Lung (tissue), 11 donors: ENCODE measurements at regions not wholly inside any gene's neighbourhood (a gene's known extent, or its start where the extent isn't known, plus 50 kb on each side); places are given as distances from the start of the nearest gene placed in this dataset.

Source experiments
- ATAC-seq: fragments of 200-7000 bp; cut with Tn5 transposase; one replicate; pipeline ENCODE4 v1.9.1; 2020; ENCODE audit warnings: moderate number of reproducible peaks; ENCODE audit not compliant: insufficient read depth, low FRiP score
- DNase-seq, 3 donors: peaks; one replicate each; pipeline ENCODE4 v3.0.0-alpha.2; 2013 to 2017
- H3K27ac ChIP-seq, 2 donors: one replicate each; pipeline ENCODE4 v1.5.1; 2013; ENCODE audit warnings: mild to moderate bottlenecking in 2 of 2, moderate library complexity in 2 of 2, control low read depth in 1 of 2, inconsistent platforms in 1 of 2, low read depth in 1 of 2, low read length in 1 of 2
- H3K27me3 ChIP-seq, 3 donors: one replicate each; pipeline ENCODE4 v1.5.1; 2013; ENCODE audit warnings: low read length in 2 of 3; ENCODE audit not compliant: control insufficient read depth in 3 of 3, insufficient read depth in 3 of 3
- H3K36me3 ChIP-seq, 4 donors: one replicate each; pipeline ENCODE4 v1.5.1; 2013; ENCODE audit warnings: low read length in 4 of 4, mild to moderate bottlenecking in 1 of 4, moderate library complexity in 1 of 4; ENCODE audit not compliant: control insufficient read depth in 4 of 4, insufficient read depth in 4 of 4
- H3K4me1 ChIP-seq, 5 donors: one replicate each; pipeline ENCODE4 v1.5.1; 2013; ENCODE audit warnings: low read length in 5 of 5, mild to moderate bottlenecking in 2 of 5, moderate library complexity in 1 of 5; ENCODE audit not compliant: control insufficient read depth in 5 of 5, insufficient read depth in 5 of 5
- H3K4me3 ChIP-seq: one replicate; pipeline ENCODE4 v1.5.1; 2013; ENCODE audit warnings: mild to moderate bottlenecking, control low read depth, moderate library complexity
- H3K9ac ChIP-seq, 2 donors: one replicate each; pipeline ENCODE4 v1.5.1; 2013; ENCODE audit warnings: low read length in 2 of 2, control low read depth in 1 of 2; ENCODE audit not compliant: insufficient read depth in 1 of 2
- H3K9me3 ChIP-seq, 4 donors: one replicate each; pipeline ENCODE4 v1.5.1; 2013; ENCODE audit warnings: low read length in 3 of 4, mild to moderate bottlenecking in 1 of 4, moderate library complexity in 1 of 4; ENCODE audit not compliant: control insufficient read depth in 4 of 4, insufficient read depth in 3 of 4
- CTCF ChIP-seq: IDR thresholded peaks from 2 replicates; pipeline ENCODE4 v1.5.1; 2012; ENCODE audit warnings: mild to moderate bottlenecking; ENCODE audit errors: control extremely low read depth, extremely low read depth
- WGBS, 2 donors: extraction: QIAGEN DNeasy Blood & Tissue Kit; methylation state at CpG; one replicate each; pipeline ENCODE4 v1.1.7; 2013; 5-methylcytosine and 5-hydroxymethylcytosine counted together
- donor health status: control.
- donor health status: control.
- donor health status: Bipolar disorder and iron deficiency.
- donor health status: healthy.
- donor health status: DM: yes; HTN: yes; CAD: no.

- H3K27me3 ChIP-seq, result no peaks in the 10 kb centered on the region
Measured at GRCh38 chr19:28680111-28680510, 532.8 kb downstream of the UQCRFS1 start.

GRCh38 chr19:28670836-28671235 is 542.1 kb downstream of the UQCRFS1 start:
- Histone ChIP-seq H3K9me3 (peaks cover 0 to 8% (median 0%) of the 10 kb centered on the region in 4 donors), H3K4me3 (no peak overlapping the region), H3K36me3 (no peaks in the 10 kb centered on the region), H3K27me3 (no peaks in the 10 kb centered on the region), H3K27ac (no peak overlapping the region), H3K4me1 (no peaks in the 10 kb centered on the region), H3K9ac (no peak overlapping the region)
- DNase-seq (no peak), ATAC-seq (no peak)
- WGBS, 2 donors, result 81 to 86% methylated on average over 2 of the region's 2 CpGs
- no peak for TF ChIP-seq CTCF

More at GRCh38 chr19:28680111-28680510, 532.8 kb downstream of the UQCRFS1 start:
- H3K9ac ChIP-seq, result no peak overlapping the region
- no peak for ATAC-seq
- DNase-seq, result no peak
- no peaks in the 10 kb centered on the region for H3K9me3 ChIP-seq
- no peaks in the 10 kb centered on the region for H3K4me1 ChIP-seq
- H3K4me3 ChIP-seq, result no peak overlapping the region
- 88 to 91% methylated on average over 3 of the region's 3 CpGs for WGBS, 2 donors
- no peak overlapping the region for H3K27ac ChIP-seq
- no peaks in the 10 kb centered on the region for H3K36me3 ChIP-seq
- no peak for TF ChIP-seq CTCF

DNA sequence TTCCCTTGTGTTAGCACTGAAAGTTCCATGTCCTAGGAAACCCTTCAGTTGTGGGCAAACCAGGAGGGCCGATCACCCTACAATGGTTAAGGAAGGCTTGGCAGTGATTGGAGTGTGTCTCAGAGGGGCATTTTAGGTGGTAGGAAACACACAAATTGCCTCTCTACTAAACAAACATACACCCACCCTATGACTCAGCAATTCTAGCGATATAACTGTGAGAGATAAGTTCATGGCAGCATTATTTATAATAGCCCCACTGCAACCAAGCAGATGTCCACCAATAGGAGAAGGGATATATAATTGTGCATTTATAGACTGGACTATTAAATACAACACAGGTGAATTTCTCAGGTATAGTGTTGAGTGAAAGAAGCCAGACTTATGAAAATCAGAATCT is 543.1 kb downstream of the UQCRFS1 start:
- 74 to 75% methylated on average over 2 of the region's 2 CpGs for WGBS, 2 donors
- no peaks in the 10 kb centered on the region for H3K36me3 ChIP-seq
- peaks cover 0 to 8% (median 0%) of the 10 kb centered on the region in 4 donors for H3K9me3 ChIP-seq
- no peak for TF ChIP-seq CTCF
- no peak overlapping the region for H3K4me3 ChIP-seq
- no peak overlapping the region for H3K9ac ChIP-seq
- DNase-seq (no peak), ATAC-seq (no peak)
- H3K27ac ChIP-seq, result no peak overlapping the region
- no peaks in the 10 kb centered on the region for H3K27me3 ChIP-seq
- no peaks in the 10 kb centered on the region for H3K4me1 ChIP-seq

DNA sequence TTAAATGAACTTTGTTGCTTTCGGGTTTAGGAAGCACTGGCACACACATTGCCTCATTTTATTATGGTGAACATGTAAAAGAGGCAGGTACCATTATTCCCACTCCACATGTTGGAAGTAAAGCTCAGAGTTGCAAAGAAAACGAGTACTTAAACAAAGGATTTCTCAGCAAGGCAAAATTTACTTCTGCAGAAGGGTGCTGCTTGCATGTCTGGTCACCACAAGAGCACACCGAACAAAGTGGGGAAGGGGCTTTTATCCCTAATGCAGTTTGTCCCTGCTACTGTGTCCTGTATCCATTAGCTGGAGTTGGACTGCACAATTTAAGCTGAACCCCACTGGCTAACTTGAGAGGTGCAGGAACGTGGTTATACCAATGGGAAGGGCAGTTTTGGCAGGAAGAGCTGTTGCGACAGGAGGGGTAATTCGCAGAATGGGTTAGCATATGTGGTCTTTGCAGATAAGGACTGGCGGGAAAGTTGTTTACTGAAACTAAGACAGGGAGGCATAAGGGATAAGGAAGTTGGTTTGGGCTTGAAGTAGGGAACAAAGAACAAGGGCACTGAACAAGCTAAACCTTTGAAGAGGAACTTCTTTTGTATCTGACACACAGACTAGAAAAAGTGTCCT is 545.5 kb downstream of the UQCRFS1 start:
- DNase-seq, result no peak
- no peaks in the 10 kb centered on the region for H3K4me1 ChIP-seq
- no peak for TF ChIP-seq CTCF
- no peak overlapping the region for H3K9ac ChIP-seq
- no peaks in the 10 kb centered on the region for H3K27me3 ChIP-seq
- 82 to 86% methylated on average over 7 of the region's 7 CpGs for WGBS, 2 donors
- H3K4me3 ChIP-seq, result no peak overlapping the region
- no peaks in the 10 kb centered on the region for H3K36me3 ChIP-seq
- no peak for ATAC-seq
- peaks cover 0 to 8% (median 0%) of the 10 kb centered on the region in 4 donors for H3K9me3 ChIP-seq
- no peak overlapping the region for H3K27ac ChIP-seq
